H1 (cell line): ENCODE measurements at regions not wholly inside any gene's neighbourhood (a gene's known extent, or its start where the extent isn't known, plus 50 kb on each side); places are given as distances from the start of the nearest gene placed in this dataset.

Source experiments
- JUN ChIP-seq: IDR thresholded peaks from 2 replicates; pipeline ENCODE4 v1.6.1; 2011; ENCODE audit warnings: low read depth, mild to moderate bottlenecking, improper control_type of control experiment, low read length

DNA sequence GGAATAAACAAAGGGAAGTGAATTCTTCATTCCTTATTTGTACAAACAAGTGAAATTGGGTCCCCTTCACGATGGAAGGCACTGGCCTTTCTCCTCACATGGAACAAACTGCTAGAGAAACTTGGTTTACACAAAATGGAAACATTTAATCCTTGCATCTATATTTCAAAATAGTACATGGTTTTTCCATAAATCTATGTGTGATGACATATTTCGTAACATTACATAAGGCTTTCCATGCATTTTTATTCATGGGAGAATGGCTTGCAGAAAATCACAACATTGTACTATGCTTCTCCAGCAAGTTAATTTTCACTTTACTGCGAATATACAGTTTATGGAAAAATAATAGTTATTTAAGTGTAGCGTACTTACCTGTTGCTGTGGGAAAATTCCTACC lies 81.0 kb upstream of the CDIN1 start (continued):
- TF ChIP-seq JUN = no peak
